CD4-positive, alpha-beta T cell (primary cell): ENCODE measurements at regions not wholly inside any gene's neighbourhood (a gene's known extent, or its start where the extent isn't known, plus 50 kb on each side); places are given as distances from the start of the nearest gene placed in this dataset.

Source experiments
- ATAC-seq: fragments of 200-7000 bp; cut with Tn5 transposase; one replicate; pipeline ENCODE4 v1.10.0; 2022; ENCODE audit warnings: mild to moderate bottlenecking; ENCODE audit not compliant: poor library complexity
- CTCF ChIA-PET: fragments of 350-600 bp; sonication (Branson Sonifier 250); formaldehyde crosslinking; loops from one replicate; lab custom pipeline; 2021; ENCODE audit warnings: antibody characterized with exemption, inconsistent platforms; lab: Charles Lee
- POLR2A ChIA-PET: fragments of 350-600 bp; sonication (Branson Sonifier 250); formaldehyde crosslinking; loops from one replicate; lab custom pipeline; 2021; ENCODE audit warnings: antibody characterized with exemption, inconsistent platforms; lab: Charles Lee
- DNase-seq, 14 experiments: peaks; one replicate each; pipeline ENCODE4 v3.0.0-alpha.2; 2013 to 2020; ENCODE audit warnings: mixed read lengths in 2 of 14
- H3K27ac ChIP-seq, 2 donors: one replicate each; pipeline versions ENCODE4 v1.5.1 to v1.7.0; 2013; ENCODE audit warnings: low read length in 2 of 2, low read depth in 1 of 2, mild to moderate bottlenecking in 1 of 2
- H3K27me3 ChIP-seq, 2 experiments: 1 replicate in 1 of 2; 2 replicates in 1 of 2; pipeline versions ENCODE4 v1.6.1 to v1.7.0; 2013; ENCODE audit warnings: low read length in 2 of 2, control low read depth in 1 of 2, mild to moderate bottlenecking in 1 of 2, moderate library complexity in 1 of 2; ENCODE audit not compliant: insufficient read depth in 2 of 2, control insufficient read depth in 1 of 2
- H3K36me3 ChIP-seq: one replicate; pipeline ENCODE4 v1.6.1; 2013; ENCODE audit warnings: low read length, control low read depth; ENCODE audit not compliant: insufficient read depth
- H3K4me1 ChIP-seq: one replicate; pipeline ENCODE4 v1.6.1; 2013; ENCODE audit warnings: low read length, control low read depth; ENCODE audit not compliant: insufficient read depth
- H3K4me3 ChIP-seq: one replicate; pipeline ENCODE4 v1.5.1; 2013; ENCODE audit warnings: mild to moderate bottlenecking, low read length, moderate library complexity
- H3K9me3 ChIP-seq, 2 experiments: 1 replicate in 1 of 2; 2 replicates in 1 of 2; pipeline versions ENCODE4 v1.6.1 to v1.7.0; 2013; ENCODE audit warnings: low read length in 2 of 2, mild to moderate bottlenecking in 2 of 2, control low read depth in 1 of 2, moderate library complexity in 1 of 2; ENCODE audit not compliant: control insufficient read depth in 1 of 2, insufficient read depth in 1 of 2
- H3K27ac Mint-ChIP-seq: one replicate; pipeline ENCODE4 v1.8.0; 2020; ENCODE audit warnings: mixed read lengths
- H3K27me3 Mint-ChIP-seq: one replicate; pipeline ENCODE4 v1.8.0; 2021; ENCODE audit warnings: mixed read lengths
- H3K36me3 Mint-ChIP-seq: one replicate; pipeline ENCODE4 v1.8.0; 2021; ENCODE audit warnings: low read depth, mixed read lengths
- H3K4me1 Mint-ChIP-seq: one replicate; pipeline ENCODE4 v1.8.0; 2021; ENCODE audit warnings: low read depth, mixed read lengths
- H3K4me3 Mint-ChIP-seq: one replicate; pipeline ENCODE4 v1.8.0; 2020; ENCODE audit warnings: mild to moderate bottlenecking, mixed read lengths
- H3K9me3 Mint-ChIP-seq: one replicate; pipeline ENCODE4 v1.8.0; 2020; ENCODE audit warnings: mixed read lengths
- intact Hi-C, 2 experiments: fragments of 100-400 bp; cut with DNase I in 1 of 2; cut with micrococcal nuclease in 1 of 2; formaldehyde crosslinking; loops; one replicate each; pipeline versions ENCODE4 v1.15.1 to v1.9.0; 2023 to 2025; cut with DNase I, micrococcal nuclease
- TF ChIP-seq, protein P1 (sequence below): fragments of 200-600 bp; IDR thresholded peaks from one replicate; pipeline ENCODE4 v1.8.0; 2022; ENCODE audit warnings: antibody characterized with exemption, mild to moderate bottlenecking

DNA sequence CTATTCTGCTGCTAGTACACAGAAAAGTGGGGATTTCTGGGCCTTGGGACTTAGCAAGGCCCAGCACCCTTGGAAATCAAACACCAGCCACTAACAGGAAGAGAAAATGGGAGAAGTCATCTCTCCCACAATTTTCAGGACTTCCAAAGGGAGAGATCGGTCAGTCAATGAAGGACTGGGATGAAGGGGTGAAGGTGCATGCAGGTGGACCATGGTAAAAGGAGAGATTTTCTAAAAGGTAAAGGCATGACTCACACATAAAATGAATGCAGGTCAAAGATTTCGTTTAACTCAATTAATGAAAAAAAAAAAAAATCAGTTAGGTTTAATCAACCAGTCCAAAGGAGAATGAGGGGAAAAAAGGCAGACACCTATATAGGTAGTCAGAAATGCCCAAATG is 176.4 kb upstream of the PROK2 start:
- no peaks in the 10 kb centered on the region for H3K36me3 ChIP-seq
- ChIA-PET POLR2A (no interaction called here), CTCF (no interaction called here)
- intact Hi-C loops: no loop called here
- H3K27me3 Mint-ChIP-seq: no peaks in the 10 kb centered on the region
- no peak overlapping the region for H3K4me3 Mint-ChIP-seq
- H3K9me3 Mint-ChIP-seq: no peaks in the 10 kb centered on the region
- H3K4me1 ChIP-seq: no peaks in the 10 kb centered on the region
- H3K27ac Mint-ChIP-seq: no peak overlapping the region
- DNase-seq (no peak), ATAC-seq (no peak)
- H3K9me3 ChIP-seq: no peaks in the 10 kb centered on the region
- peaks cover 4% of the 10 kb centered on the region for H3K4me1 Mint-ChIP-seq
- no peak overlapping the region for H3K4me3 ChIP-seq
- H3K27me3 ChIP-seq: no peaks in the 10 kb centered on the region
- H3K27ac ChIP-seq: no peak overlapping the region
- TF ChIP-seq, protein P1, sequence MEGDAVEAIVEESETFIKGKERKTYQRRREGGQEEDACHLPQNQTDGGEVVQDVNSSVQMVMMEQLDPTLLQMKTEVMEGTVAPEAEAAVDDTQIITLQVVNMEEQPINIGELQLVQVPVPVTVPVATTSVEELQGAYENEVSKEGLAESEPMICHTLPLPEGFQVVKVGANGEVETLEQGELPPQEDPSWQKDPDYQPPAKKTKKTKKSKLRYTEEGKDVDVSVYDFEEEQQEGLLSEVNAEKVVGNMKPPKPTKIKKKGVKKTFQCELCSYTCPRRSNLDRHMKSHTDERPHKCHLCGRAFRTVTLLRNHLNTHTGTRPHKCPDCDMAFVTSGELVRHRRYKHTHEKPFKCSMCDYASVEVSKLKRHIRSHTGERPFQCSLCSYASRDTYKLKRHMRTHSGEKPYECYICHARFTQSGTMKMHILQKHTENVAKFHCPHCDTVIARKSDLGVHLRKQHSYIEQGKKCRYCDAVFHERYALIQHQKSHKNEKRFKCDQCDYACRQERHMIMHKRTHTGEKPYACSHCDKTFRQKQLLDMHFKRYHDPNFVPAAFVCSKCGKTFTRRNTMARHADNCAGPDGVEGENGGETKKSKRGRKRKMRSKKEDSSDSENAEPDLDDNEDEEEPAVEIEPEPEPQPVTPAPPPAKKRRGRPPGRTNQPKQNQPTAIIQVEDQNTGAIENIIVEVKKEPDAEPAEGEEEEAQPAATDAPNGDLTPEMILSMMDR: no peak
- H3K36me3 Mint-ChIP-seq: no peaks in the 10 kb centered on the region

DNA sequence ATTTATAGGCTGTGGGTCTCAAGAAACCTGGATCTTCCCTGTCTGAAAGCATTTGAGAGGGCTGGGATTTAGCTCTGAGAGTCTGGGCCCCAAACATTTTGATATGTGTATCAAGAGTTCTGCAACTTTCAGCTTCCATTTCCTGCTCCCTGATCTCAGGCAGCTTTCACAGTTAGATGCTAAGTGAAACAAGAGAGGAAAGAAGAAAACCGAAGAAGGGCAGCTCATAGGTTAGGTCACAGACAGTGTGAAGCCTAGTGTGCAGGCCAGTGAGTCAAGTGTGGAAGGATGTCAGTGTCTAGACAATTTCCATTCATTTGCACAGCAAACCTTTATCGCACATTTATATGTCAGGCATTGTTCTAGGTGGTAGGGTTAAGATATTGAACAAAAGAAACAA is 173.6 kb upstream of the PROK2 start:
- Mint-ChIP-seq H3K27ac (no peak overlapping the region), H3K9me3 (no peaks in the 10 kb centered on the region), H3K27me3 (no peaks in the 10 kb centered on the region), H3K4me3 (no peak overlapping the region), H3K36me3 (no peaks in the 10 kb centered on the region), H3K4me1 (peaks cover 4% of the 10 kb centered on the region)
- H3K36me3 ChIP-seq: no peaks in the 10 kb centered on the region
- CTCF ChIA-PET: no interaction called here
- H3K4me3 ChIP-seq: no peak overlapping the region
- H3K27me3 ChIP-seq: no peaks in the 10 kb centered on the region
- no peak overlapping the region for H3K27ac ChIP-seq
- no peak for DNase-seq
- no peaks in the 10 kb centered on the region for H3K9me3 ChIP-seq
- no peak for ATAC-seq
- TF ChIP-seq, protein P1: no peak
- POLR2A ChIA-PET: no interaction called here
- H3K4me1 ChIP-seq: peaks cover 3% of the 10 kb centered on the region
- intact Hi-C loops: loop anchor here in 1 of 2 experiments (10.0 kb wide), 1 partner anchor 866 kb away; no protein-coding TSS in a partner anchor

DNA sequence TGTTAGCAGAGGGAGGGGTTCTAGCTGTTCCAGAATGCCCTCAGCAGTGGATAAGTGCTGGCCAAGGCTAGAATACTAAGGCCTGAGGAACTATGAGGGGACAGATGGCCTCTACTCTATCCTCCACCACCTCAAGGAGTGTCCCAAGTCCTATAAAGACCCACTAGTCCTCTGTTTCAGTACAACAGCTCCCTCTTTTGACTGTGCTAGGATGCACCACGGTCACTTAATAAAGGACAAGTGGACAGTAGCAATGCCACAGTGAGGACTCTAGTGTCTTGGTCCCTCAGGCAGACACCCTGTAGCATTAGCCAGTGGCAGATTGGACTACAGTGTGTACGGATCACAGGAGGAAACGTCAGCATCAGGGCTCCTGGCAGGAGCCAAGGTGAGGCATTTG is 171.8 kb upstream of the PROK2 start:
- Mint-ChIP-seq H3K27me3 (no peaks in the 10 kb centered on the region), H3K4me3 (no peak overlapping the region), H3K4me1 (peaks cover 4% of the 10 kb centered on the region), H3K36me3 (no peaks in the 10 kb centered on the region), H3K9me3 (no peaks in the 10 kb centered on the region), H3K27ac (no peak overlapping the region)
- H3K4me1 ChIP-seq: peaks cover 3% of the 10 kb centered on the region
- H3K27ac ChIP-seq: no peak overlapping the region
- no peaks in the 10 kb centered on the region for H3K36me3 ChIP-seq
- ChIA-PET POLR2A (no interaction called here), CTCF (no interaction called here)
- no peaks in the 10 kb centered on the region for H3K27me3 ChIP-seq
- intact Hi-C loops: loop anchor here in 1 of 2 experiments (10.0 kb wide), 1 partner anchor 868 kb away; no protein-coding TSS in a partner anchor
- no peaks in the 10 kb centered on the region for H3K9me3 ChIP-seq
- no peak overlapping the region for H3K4me3 ChIP-seq
- DNase-seq (no peak), ATAC-seq (no peak)
- TF ChIP-seq, protein P1: no peak
